Fibroblast of pulmonary artery (primary cell): ENCODE measurements at regions not wholly inside any gene's neighbourhood (a gene's known extent, or its start where the extent isn't known, plus 50 kb on each side); places are given as distances from the start of the nearest gene placed in this dataset.

Experiments used
- DNase-seq: peaks from one replicate; pipeline ENCODE4 v3.0.0-alpha.2; 2010; ENCODE audit warnings: low read depth
- H3K4me3 ChIP-seq: replicated peaks from 2 replicates; pipeline ENCODE4 v1.5.1; 2011; ENCODE audit warnings: low read depth, mild to moderate bottlenecking, control low read depth, low read length, moderate library complexity
- CTCF ChIP-seq: IDR thresholded peaks from 2 replicates; pipeline ENCODE4 v1.5.1; 2011; ENCODE audit warnings: mild to moderate bottlenecking, control low read depth, low read length, inconsistent platforms; ENCODE audit errors: missing control alignments

DNA sequence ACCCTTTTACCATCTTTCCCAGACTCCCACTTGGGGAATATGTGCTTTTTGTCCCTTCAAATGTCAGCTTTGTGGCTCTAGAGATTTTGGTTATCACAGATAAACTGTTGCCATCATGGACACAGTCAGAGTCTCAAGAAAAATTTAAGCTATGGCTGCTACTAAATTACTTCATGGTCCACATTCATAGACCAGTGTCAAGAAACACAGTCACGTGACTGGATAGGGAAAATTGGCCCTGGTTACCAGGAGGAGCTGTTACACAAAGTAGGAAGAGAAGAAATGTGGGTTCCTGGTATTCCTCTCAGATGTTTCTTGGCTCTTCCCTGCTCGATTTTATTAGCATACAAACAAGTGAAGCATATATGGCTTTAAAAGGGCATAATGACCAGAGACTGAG lies 348.9 kb downstream of the NDFIP2 start:
- TF ChIP-seq CTCF, result no peak
- DNase-seq, result no peak
- no peak overlapping the region for H3K4me3 ChIP-seq

GRCh38 chr13:79825959-79826358 lies 345.0 kb downstream of the NDFIP2 start:
- no peak for TF ChIP-seq CTCF
- no peak overlapping the region for H3K4me3 ChIP-seq
- no peak for DNase-seq

DNA sequence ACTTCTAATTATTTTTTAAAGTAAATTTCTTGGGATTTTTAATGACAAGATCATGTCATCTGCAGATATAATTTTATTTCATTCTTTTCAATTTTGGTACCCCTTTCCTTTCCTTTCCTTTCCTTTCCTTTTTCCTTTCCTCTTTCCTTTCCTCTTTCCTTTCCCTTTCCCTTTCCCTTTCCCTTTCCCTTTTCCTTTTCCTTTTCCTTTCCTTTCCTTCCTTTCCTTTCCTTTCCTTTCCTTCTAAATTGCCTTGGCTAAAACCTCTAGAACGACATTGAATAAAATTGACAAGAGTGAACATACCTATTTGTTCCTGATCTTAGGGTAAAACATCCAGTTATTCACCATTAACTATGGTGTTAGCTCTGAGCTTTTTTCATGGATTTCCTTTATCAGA lies 334.1 kb downstream of the NDFIP2 start:
- TF ChIP-seq CTCF, result no peak
- no peak for DNase-seq
- no peak overlapping the region for H3K4me3 ChIP-seq

DNA sequence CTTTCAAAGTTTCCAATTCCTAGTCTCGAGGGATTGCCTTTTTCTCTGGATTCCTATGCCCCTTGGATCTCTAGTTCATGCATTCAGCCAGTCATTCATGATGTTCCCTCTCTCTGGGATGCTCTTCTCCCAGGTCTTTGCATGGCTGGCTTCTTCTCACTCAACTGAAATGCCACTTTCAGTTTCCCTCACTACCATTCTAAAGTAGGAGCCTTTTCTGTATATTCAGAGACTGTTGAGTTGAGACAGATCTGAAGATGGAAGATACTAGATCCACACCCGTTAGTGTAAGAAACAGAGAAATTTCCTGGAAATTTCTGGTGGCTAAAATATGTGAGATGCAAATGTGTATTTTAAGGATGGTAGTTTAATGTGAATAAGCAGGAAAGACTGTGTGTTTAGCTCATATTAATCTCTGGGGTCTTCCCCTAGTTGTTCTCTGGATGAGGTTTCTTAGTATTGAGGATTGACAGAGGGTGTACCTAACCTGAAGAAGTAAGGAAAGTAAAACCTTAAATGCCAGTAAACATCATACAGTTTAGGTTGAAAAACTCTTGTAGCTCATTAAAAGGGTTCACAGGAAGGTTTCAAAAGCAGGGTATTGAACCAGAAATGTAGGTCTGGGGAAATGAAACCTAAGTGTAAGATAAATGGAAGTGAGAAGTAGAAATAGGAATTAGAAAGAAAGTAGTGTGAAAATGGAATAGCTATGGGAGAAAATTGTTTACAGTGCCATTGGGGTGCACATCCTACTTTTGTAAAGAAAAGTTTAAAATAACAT lies 331.3 kb downstream of the NDFIP2 start:
- no peak for TF ChIP-seq CTCF
- H3K4me3 ChIP-seq, result no peak overlapping the region
- DNase-seq, result no peak

- DNase-seq, result no peak
- TF ChIP-seq CTCF, result no peak
- H3K4me3 ChIP-seq, result no peak overlapping the region
These were observed 330.2 kb downstream of the NDFIP2 start for GRCh38 chr13:79811170-79811569.

- H3K4me3 ChIP-seq, result no peak overlapping the region
- TF ChIP-seq CTCF, result no peak
- DNase-seq, result peak; percentile 62
These were observed 329.7 kb downstream of the NDFIP2 start for GRCh38 chr13:79810669-79811068.

DNA sequence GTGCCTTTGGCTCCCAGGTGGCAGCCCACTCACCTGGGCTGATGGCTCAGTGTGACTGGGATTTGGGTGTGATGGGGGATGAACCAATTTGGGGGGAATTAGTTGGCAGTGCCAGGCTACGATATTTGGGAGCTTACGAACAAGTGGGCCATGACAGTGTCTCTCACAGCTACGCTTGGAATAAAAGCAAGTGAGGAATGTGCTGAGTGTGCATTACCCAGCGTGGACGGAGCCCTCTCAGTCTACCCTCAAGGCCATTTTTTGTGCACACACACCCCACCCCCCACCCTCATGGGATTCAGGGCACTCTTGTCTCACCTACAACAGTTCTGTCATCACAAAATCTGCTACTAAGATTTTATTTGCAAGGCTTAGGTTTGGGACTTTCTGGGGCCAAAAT lies 329.1 kb downstream of the NDFIP2 start:
- no peak overlapping the region for H3K4me3 ChIP-seq
- no peak for DNase-seq
- no peak for TF ChIP-seq CTCF
